ENCODE measurements at regions not wholly inside any gene's neighbourhood (a gene's known extent, or its start where the extent isn't known, plus 50 kb on each side); places are given as distances from the start of the nearest gene placed in this dataset.

DNA sequence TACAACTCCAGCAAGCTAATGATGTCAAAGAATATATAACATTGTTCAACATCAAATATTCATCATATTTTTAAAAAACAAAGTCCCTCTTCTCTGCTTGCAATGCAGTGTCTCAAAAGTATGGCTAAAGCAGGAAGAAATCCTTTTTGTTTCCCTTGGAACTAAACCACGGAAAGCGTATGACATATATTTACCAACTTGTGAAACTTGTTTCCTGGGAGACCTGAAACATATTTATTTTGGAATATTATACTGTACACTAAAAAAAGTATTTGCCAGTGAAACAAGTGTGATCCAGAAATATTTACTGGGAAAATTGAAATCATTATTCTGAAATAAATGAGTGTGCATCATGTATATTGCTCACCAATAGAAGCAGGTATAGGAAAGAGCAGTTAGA is 156.0 kb upstream of the ANKRD50 start:
- Mint-ChIP-seq H3K9me3 (peaks cover 0 to 13% (median 0%) of the 10 kb centered on the region in 9 donors), H3K27me3 (peaks cover 0 to 4% (median 0%) of the 10 kb centered on the region in 5 donors), H3K27ac (no peak overlapping the region), H3K4me3 (no peak overlapping the region), H3K36me3 (no peaks in the 10 kb centered on the region), H3K4me1 (no peaks in the 10 kb centered on the region)
- ATAC-seq (no peak), DNase-seq (no peak)
- POLR2A ChIA-PET, result no interaction called here

DNA sequence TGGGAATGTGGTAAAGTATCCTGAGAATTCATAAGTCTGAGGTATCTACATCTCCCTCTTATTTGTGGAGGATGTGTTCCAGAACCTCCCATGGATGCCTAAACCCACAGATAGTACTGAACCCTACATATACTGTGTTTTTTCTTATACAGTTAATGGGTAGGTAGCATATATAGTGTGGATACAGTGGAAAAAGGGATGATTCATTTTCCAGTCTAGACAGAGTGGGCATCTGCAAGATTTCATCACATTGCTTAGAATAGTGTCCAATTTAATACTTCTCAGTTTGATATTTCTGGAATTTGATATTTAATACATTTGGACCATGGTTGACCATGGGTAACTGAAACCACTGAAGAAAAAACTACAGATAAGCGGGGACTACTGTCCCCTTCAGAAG is 155.0 kb upstream of the ANKRD50 start:
- POLR2A ChIA-PET, result no interaction called here
- H3K27me3 Mint-ChIP-seq, result peaks cover 0 to 4% (median 0%) of the 10 kb centered on the region in 5 donors
- no peak overlapping the region for H3K4me3 Mint-ChIP-seq
- H3K4me1 Mint-ChIP-seq, result no peaks in the 10 kb centered on the region
- no peaks in the 10 kb centered on the region for H3K36me3 Mint-ChIP-seq
- H3K9me3 Mint-ChIP-seq, result peaks cover 0 to 11% (median 0%) of the 10 kb centered on the region in 9 donors
- DNase-seq (no peak), ATAC-seq (no peak)
- no peak overlapping the region for H3K27ac Mint-ChIP-seq

- Mint-ChIP-seq H3K27ac (no peak overlapping the region), H3K36me3 (no peaks in the 10 kb centered on the region), H3K9me3 (peaks cover 0 to 9% (median 0%) of the 10 kb centered on the region in 9 donors)
Measured at GRCh38 chr4:124866301-124866700, 153.8 kb upstream of the ANKRD50 start.

DNA sequence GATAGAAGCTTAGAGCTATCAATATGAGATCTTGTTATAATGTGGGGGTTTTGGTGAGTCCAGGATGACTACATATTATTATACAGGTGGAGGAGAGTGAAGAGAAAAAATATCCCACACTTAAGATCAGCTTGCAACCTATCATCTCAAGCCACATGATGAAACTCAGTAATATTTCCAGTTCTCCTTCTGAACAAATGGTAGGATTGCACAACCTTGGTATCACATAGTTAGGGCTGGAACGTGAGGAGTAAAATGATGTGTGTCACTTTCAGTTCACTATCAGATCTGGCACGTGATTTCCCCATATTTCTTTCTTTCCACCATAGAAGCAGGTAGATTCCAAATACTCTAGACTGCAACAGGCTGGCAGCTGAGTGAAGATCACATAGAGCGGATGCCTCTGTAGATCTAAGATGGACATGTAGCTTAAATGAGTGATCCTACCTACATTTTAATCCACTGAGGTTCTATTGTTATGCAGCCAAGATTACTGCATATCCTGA is 150.6 kb upstream of the ANKRD50 start:
- H3K4me1 Mint-ChIP-seq, result no peaks in the 10 kb centered on the region
- H3K27me3 Mint-ChIP-seq, result peaks cover 0 to 4% (median 0%) of the 10 kb centered on the region in 5 donors
- H3K4me3 Mint-ChIP-seq, result no peak overlapping the region
- no peaks in the 10 kb centered on the region for H3K36me3 Mint-ChIP-seq
- ATAC-seq, result no peak
- POLR2A ChIA-PET, result no interaction called here
- no peak overlapping the region for H3K27ac Mint-ChIP-seq
- H3K9me3 Mint-ChIP-seq, result peaks cover 0 to 12% (median 0%) of the 10 kb centered on the region in 9 donors
- no peak for DNase-seq

More at GRCh38 chr4:124866301-124866700, 153.8 kb upstream of the ANKRD50 start:
- Mint-ChIP-seq H3K4me3 (no peak overlapping the region), H3K4me1 (no peaks in the 10 kb centered on the region), H3K27me3 (peaks cover 0 to 4% (median 0%) of the 10 kb centered on the region in 5 donors)
- POLR2A ChIA-PET, result no interaction called here
- ATAC-seq (no peak), DNase-seq (no peak)

DNA sequence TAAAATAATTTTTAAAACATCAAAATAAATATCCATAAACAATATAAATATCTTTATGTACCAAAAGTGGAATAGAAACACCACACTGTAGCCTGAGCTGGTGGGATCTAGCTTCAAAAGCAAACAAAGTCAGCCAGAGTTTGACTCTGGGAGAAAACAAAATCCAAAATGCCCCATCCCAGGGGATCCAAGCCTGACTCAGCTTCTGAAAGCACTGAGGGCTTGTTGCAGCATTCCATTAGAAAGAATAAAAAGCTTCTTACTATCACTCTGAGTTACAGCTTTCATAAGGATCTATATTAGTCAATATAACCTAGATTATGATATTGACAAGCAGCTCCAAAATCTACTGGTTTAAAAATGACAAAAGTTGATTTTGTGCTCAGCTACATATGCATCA is 149.7 kb upstream of the ANKRD50 start:
- Mint-ChIP-seq H3K27me3 (peaks cover 0 to 4% (median 0%) of the 10 kb centered on the region in 5 donors), H3K9me3 (peaks cover 0 to 15% (median 0%) of the 10 kb centered on the region in 9 donors), H3K4me3 (no peak overlapping the region), H3K36me3 (no peaks in the 10 kb centered on the region), H3K27ac (no peak overlapping the region), H3K4me1 (no peaks in the 10 kb centered on the region)
- ATAC-seq (no peak), DNase-seq (no peak)
- POLR2A ChIA-PET, result no interaction called here

DNA sequence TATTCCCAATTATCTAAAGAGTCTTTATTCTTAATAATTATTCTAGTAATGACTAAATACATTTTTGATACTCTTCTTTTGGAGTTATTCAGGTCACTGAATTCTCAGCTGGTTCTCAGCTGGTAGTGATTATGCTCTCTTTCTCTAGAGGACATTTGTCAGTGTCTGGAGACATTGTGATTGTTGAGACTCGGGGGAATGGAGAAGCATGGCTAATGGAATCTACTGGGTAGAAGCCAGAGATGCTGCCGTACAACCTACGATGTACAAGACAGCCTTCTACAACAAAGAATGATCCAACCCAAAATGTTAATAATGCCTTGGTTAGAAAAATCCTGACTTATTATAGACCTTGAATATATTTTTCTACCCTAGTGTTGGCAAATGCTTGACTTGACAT is 149.2 kb upstream of the ANKRD50 start:
- ATAC-seq (no peak), DNase-seq (no peak)
- Mint-ChIP-seq H3K27me3 (peaks cover 0 to 4% (median 0%) of the 10 kb centered on the region in 5 donors), H3K27ac (no peak overlapping the region), H3K4me1 (no peaks in the 10 kb centered on the region), H3K4me3 (no peak overlapping the region), H3K36me3 (no peaks in the 10 kb centered on the region), H3K9me3 (peaks cover 0 to 15% (median 0%) of the 10 kb centered on the region in 9 donors)
- POLR2A ChIA-PET, result no interaction called here

DNA sequence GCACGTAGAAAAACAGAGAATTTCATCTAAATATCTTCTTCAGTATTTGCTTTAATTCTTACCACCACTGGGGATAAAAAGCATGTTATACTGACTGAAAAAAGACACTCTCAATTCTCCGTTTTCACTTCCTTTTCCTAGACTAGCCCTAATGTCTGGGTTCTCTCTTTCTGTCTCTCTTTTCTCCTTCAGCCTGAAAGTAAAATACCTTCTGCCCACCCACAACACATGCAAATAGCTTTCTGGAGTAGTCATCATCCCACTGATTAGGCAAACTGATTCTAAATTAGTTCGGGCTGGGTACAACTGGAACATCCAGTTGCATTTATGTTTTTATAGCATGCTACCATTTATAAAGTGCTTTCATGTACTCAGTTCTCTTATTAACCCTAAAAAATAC is 142.4 kb upstream of the ANKRD50 start:
- no peak for ATAC-seq
- POLR2A ChIA-PET, result no interaction called here
- DNase-seq, result no peak
- Mint-ChIP-seq H3K9me3 (peaks cover 0 to 14% (median 2%) of the 10 kb centered on the region in 9 donors), H3K27me3 (no peaks in the 10 kb centered on the region), H3K27ac (no peak overlapping the region), H3K4me1 (no peaks in the 10 kb centered on the region), H3K4me3 (no peak overlapping the region), H3K36me3 (no peaks in the 10 kb centered on the region)

DNA sequence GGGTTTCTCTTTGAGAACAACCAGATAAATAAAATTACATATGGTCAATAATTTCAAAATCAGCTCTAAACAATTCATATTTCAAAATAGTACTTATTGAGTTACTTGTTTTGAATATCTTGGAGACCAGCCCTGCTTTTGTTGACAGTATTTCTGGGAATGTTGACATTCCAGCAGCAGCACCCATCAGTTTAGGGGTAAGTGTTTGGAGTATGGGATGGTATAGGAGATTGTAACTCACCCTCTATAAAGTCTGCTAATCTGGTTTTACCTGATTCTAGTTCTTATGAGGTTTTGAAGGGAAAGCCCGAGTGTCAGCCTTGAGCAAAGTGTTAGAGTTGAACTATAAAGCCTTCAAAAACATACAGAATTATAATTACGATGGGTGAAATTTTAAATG is 139.2 kb upstream of the ANKRD50 start:
- Mint-ChIP-seq H3K4me3 (no peak overlapping the region), H3K27me3 (no peaks in the 10 kb centered on the region), H3K27ac (no peak overlapping the region), H3K9me3 (peaks cover 0 to 10% (median 0%) of the 10 kb centered on the region in 9 donors), H3K4me1 (no peaks in the 10 kb centered on the region), H3K36me3 (no peaks in the 10 kb centered on the region)
- ATAC-seq (no peak), DNase-seq (no peak)
- POLR2A ChIA-PET, result no interaction called here

DNA sequence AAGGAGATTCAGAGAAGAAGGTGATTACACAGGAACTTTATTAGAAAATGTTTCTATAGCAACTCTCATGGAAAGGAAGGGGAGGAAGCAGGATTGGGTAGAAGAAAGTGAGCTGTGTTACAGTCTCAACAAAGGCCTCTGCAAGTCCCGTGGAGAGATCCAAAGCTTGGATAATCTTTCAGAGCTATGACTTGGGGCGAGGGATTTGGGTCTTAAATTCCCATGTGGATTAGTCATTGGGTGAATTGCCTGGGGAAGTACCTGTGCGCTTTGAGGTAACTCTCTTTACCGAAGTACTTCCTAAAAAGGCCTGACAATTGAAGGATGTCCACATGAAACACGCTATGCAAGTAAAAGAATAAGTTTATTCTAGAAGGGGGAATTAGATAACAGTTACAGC is 133.8 kb upstream of the ANKRD50 start:
- H3K27ac Mint-ChIP-seq, result no peak overlapping the region
- ATAC-seq, result no peak

GRCh38 chr4:124839786-124840390 is 127.4 kb upstream of the ANKRD50 start:
- no peak overlapping the region for H3K4me3 Mint-ChIP-seq
- DNase-seq, result no peak
- peaks cover 9 to 62% (median 39%) of the 10 kb centered on the region in 9 donors for H3K9me3 Mint-ChIP-seq
- POLR2A ChIA-PET, result no interaction called here
- no peak overlapping the region for H3K27ac Mint-ChIP-seq
- H3K27me3 Mint-ChIP-seq, result peaks cover 0 to 9% (median 0%) of the 10 kb centered on the region in 5 donors
- H3K4me1 Mint-ChIP-seq, result no peaks in the 10 kb centered on the region
- peaks cover 0 to 27% (median 0%) of the 10 kb centered on the region in 3 donors for H3K36me3 Mint-ChIP-seq
- no peak for ATAC-seq

More for the DNA sequence above, 133.8 kb upstream of the ANKRD50 start:
- Mint-ChIP-seq H3K4me1 (no peaks in the 10 kb centered on the region), H3K36me3 (peaks cover 0 to 13% (median 0%) of the 10 kb centered on the region in 3 donors), H3K4me3 (no peak overlapping the region), H3K9me3 (peaks cover 2 to 24% (median 10%) of the 10 kb centered on the region in 9 donors), H3K27me3 (no peaks in the 10 kb centered on the region)
- POLR2A ChIA-PET, result no interaction called here
- no peak for DNase-seq

- Mint-ChIP-seq H3K27ac (no peak overlapping the region), H3K27me3 (peaks cover 0 to 9% (median 0%) of the 10 kb centered on the region in 5 donors), H3K4me3 (no peak overlapping the region), H3K9me3 (peaks cover 0 to 25% (median 12%) of the 10 kb centered on the region in 9 donors), H3K36me3 (no peaks in the 10 kb centered on the region), H3K4me1 (no peaks in the 10 kb centered on the region)
- ATAC-seq (no peak), DNase-seq (no peak)
- POLR2A ChIA-PET, result no interaction called here
Measured at GRCh38 chr4:124833831-124834505, 121.4 kb upstream of the ANKRD50 start.

DNA sequence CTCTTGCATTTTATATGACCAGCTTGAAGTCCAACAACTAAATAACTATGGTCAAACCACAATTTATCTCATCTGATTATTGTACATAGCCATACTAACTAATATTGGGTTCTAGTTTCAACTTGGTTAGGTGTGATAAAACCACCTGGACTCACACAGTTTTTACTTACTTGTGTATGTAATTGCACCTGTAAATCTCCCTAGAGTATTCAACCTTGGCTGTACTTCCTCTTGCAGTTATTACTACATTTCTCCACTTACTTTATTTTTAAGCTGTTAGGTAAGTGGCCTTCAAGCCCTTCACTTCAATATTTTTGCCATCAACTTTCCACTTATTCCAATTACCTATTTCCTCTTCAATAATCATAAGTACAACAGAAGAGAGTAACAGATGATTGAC is 115.8 kb upstream of the ANKRD50 start:
- no peaks in the 10 kb centered on the region for H3K27me3 Mint-ChIP-seq
- no peaks in the 10 kb centered on the region for H3K36me3 Mint-ChIP-seq
- no peaks in the 10 kb centered on the region for H3K4me1 Mint-ChIP-seq
- DNase-seq (no peak), ATAC-seq (no peak)
- POLR2A ChIA-PET, result no interaction called here
- no peak overlapping the region for H3K27ac Mint-ChIP-seq
- peaks cover 0 to 11% (median 0%) of the 10 kb centered on the region in 9 donors for H3K9me3 Mint-ChIP-seq
- H3K4me3 Mint-ChIP-seq, result no peak overlapping the region

- Mint-ChIP-seq H3K36me3 (no peaks in the 10 kb centered on the region), H3K9me3 (peaks cover 0 to 20% (median 4%) of the 10 kb centered on the region in 9 donors), H3K4me3 (no peak overlapping the region), H3K27ac (no peak overlapping the region), H3K4me1 (no peaks in the 10 kb centered on the region), H3K27me3 (no peaks in the 10 kb centered on the region)
- no peak for ATAC-seq
- POLR2A ChIA-PET, result no interaction called here
- DNase-seq, result no peak
Measured at GRCh38 chr4:124817531-124817930, 105.0 kb upstream of the ANKRD50 start.
